ENCODE measurements at regions not wholly inside any gene's neighbourhood (a gene's known extent, or its start where the extent isn't known, plus 50 kb on each side); places are given as distances from the start of the nearest gene placed in this dataset.

GRCh38 chr9:108562176-108562575 is 293.6 kb downstream of the ACTL7B start:
- Histone ChIP-seq H3K36me3 (ENCODE audit: control insufficient read depth in 4 of 4, insufficient read depth in 4 of 4, low read length in 4 of 4) (no peaks in the 10 kb centered on the region), H3K9ac (ENCODE audit: insufficient read depth in 1 of 2, low read length in 2 of 2) (no peak overlapping the region), H3K27ac (ENCODE audit: low read depth in 1 of 2, low read length in 1 of 2) (no peak overlapping the region), H3K4me3 (no peak overlapping the region), H3K9me3 (ENCODE audit: control insufficient read depth in 4 of 4, insufficient read depth in 3 of 4, low read length in 3 of 4) (no peaks in the 10 kb centered on the region), H3K4me1 (ENCODE audit: control insufficient read depth in 5 of 5, insufficient read depth in 5 of 5, low read length in 5 of 5) (peaks cover 0 to 2% (median 0%) of the 10 kb centered on the region in 5 donors), H3K27me3 (ENCODE audit: control insufficient read depth in 3 of 3, insufficient read depth in 3 of 3, low read length in 2 of 3) (no peaks in the 10 kb centered on the region)
- WGBS, 2 donors: 96 to 97% methylated on average over 3 of the region's 3 CpGs
- no peak for ATAC-seq (ENCODE audit: insufficient read depth, low FRiP score)
- no peak for DNase-seq
- no peak for TF ChIP-seq CTCF (IDR thresholded peaks at IDR 0.05; ENCODE audit: control extremely low read depth, extremely low read depth)

GRCh38 chr9:108559432-108559831 is 296.4 kb downstream of the ACTL7B start:
- H3K9me3 ChIP-seq (ENCODE audit: control insufficient read depth in 4 of 4, insufficient read depth in 3 of 4, low read length in 3 of 4): no peaks in the 10 kb centered on the region
- no peak for TF ChIP-seq CTCF (IDR thresholded peaks at IDR 0.05; ENCODE audit: control extremely low read depth, extremely low read depth)
- H3K9ac ChIP-seq (ENCODE audit: insufficient read depth in 1 of 2, low read length in 2 of 2): no peak overlapping the region
- no peaks in the 10 kb centered on the region for H3K27me3 ChIP-seq (ENCODE audit: control insufficient read depth in 3 of 3, insufficient read depth in 3 of 3, low read length in 2 of 3)
- DNase-seq: no peak
- H3K36me3 ChIP-seq (ENCODE audit: control insufficient read depth in 4 of 4, insufficient read depth in 4 of 4, low read length in 4 of 4): no peaks in the 10 kb centered on the region
- ATAC-seq (ENCODE audit: insufficient read depth, low FRiP score): no peak
- no peak overlapping the region for H3K27ac ChIP-seq (ENCODE audit: low read depth in 1 of 2, low read length in 1 of 2)
- H3K4me3 ChIP-seq: no peak overlapping the region
- no peaks in the 10 kb centered on the region for H3K4me1 ChIP-seq (ENCODE audit: control insufficient read depth in 5 of 5, insufficient read depth in 5 of 5, low read length in 5 of 5)
- 73 to 95% methylated on average over 2 of the region's 2 CpGs for WGBS, 2 donors

GRCh38 chr9:108554831-108555230 is 301.0 kb downstream of the ACTL7B start:
- no peak overlapping the region for H3K27ac ChIP-seq (ENCODE audit: low read depth in 1 of 2, low read length in 1 of 2)
- H3K9me3 ChIP-seq (ENCODE audit: control insufficient read depth in 4 of 4, insufficient read depth in 3 of 4, low read length in 3 of 4): no peaks in the 10 kb centered on the region
- TF ChIP-seq CTCF (IDR thresholded peaks at IDR 0.05; ENCODE audit: control extremely low read depth, extremely low read depth): no peak
- ATAC-seq (ENCODE audit: insufficient read depth, low FRiP score) (no peak), DNase-seq (no peak)
- no peak overlapping the region for H3K9ac ChIP-seq (ENCODE audit: insufficient read depth in 1 of 2, low read length in 2 of 2)
- H3K27me3 ChIP-seq (ENCODE audit: control insufficient read depth in 3 of 3, insufficient read depth in 3 of 3, low read length in 2 of 3): no peaks in the 10 kb centered on the region
- peaks cover 0 to 2% (median 0%) of the 10 kb centered on the region in 5 donors for H3K4me1 ChIP-seq (ENCODE audit: control insufficient read depth in 5 of 5, insufficient read depth in 5 of 5, low read length in 5 of 5)
- WGBS, 2 donors: 95 to 98% methylated on average over 3 of the region's 3 CpGs
- no peak overlapping the region for H3K4me3 ChIP-seq
- no peaks in the 10 kb centered on the region for H3K36me3 ChIP-seq (ENCODE audit: control insufficient read depth in 4 of 4, insufficient read depth in 4 of 4, low read length in 4 of 4)

- H3K36me3 ChIP-seq (ENCODE audit: control insufficient read depth in 4 of 4, insufficient read depth in 4 of 4, low read length in 4 of 4): no peaks in the 10 kb centered on the region
- no peaks in the 10 kb centered on the region for H3K27me3 ChIP-seq (ENCODE audit: control insufficient read depth in 3 of 3, insufficient read depth in 3 of 3, low read length in 2 of 3)
- DNase-seq (no peak), ATAC-seq (ENCODE audit: insufficient read depth, low FRiP score) (no peak)
- H3K4me3 ChIP-seq: no peak overlapping the region
- H3K9me3 ChIP-seq (ENCODE audit: control insufficient read depth in 4 of 4, insufficient read depth in 3 of 4, low read length in 3 of 4): no peaks in the 10 kb centered on the region
- H3K4me1 ChIP-seq (ENCODE audit: control insufficient read depth in 5 of 5, insufficient read depth in 5 of 5, low read length in 5 of 5): peaks cover 0 to 3% (median 0%) of the 10 kb centered on the region in 5 donors
- WGBS, 2 donors: 93 to 94% methylated on average over 2 of the region's 2 CpGs
- peak overlapping the region in 1 of 2 donors; percentile 8 for H3K9ac ChIP-seq (ENCODE audit: insufficient read depth in 1 of 2, low read length in 2 of 2)
- H3K27ac ChIP-seq (ENCODE audit: low read depth in 1 of 2, low read length in 1 of 2): no peak overlapping the region
- TF ChIP-seq CTCF (IDR thresholded peaks at IDR 0.05; ENCODE audit: control extremely low read depth, extremely low read depth): no peak
Observed at GRCh38 chr9:108553111-108553635, 302.6 kb downstream of the ACTL7B start.
